T-cell (primary cell): ENCODE measurements at regions not wholly inside any gene's neighbourhood (a gene's known extent, or its start where the extent isn't known, plus 50 kb on each side); places are given as distances from the start of the nearest gene placed in this dataset.

Experiments
- ATAC-seq, 4 experiments: fragments of 200-7000 bp in 3 of 4; fragments of 150-1000 bp in 1 of 4; cut with Tn5 transposase; replicated peaks in 1 of 4; 1 replicate in 3 of 4; 2 replicates in 1 of 4; pipeline ENCODE4 v1.10.0; 2021; ENCODE audit warnings: moderate library complexity in 3 of 4, mild to moderate bottlenecking in 2 of 4, moderate number of reproducible peaks in 1 of 4
- CTCF ChIA-PET, 2 donors: fragments of 300-600 bp; sonication (Branson Sonifier 250); formaldehyde crosslinking; loops; one replicate each; lab custom pipeline; 2022; ENCODE audit warnings: antibody characterized with exemption in 2 of 2; lab: Charles Lee
- POLR2A ChIA-PET, 2 donors: fragments of 300-600 bp; sonication (Branson Sonifier 250); formaldehyde crosslinking; loops; one replicate each; lab custom pipeline; 2022; ENCODE audit warnings: antibody characterized with exemption in 2 of 2; lab: Charles Lee
- DNase-seq, 35 experiments: peaks; one replicate each; pipeline versions ENCODE4 v3.0.0 to v3.0.0-alpha.2; 2013 to 2023
- H3K27ac ChIP-seq: one replicate; pipeline ENCODE4 v1.5.1; 2013; ENCODE audit warnings: low read length
- H3K27me3 ChIP-seq, 2 experiments: replicated peaks in 1 of 2; 1 replicate in 1 of 2; 2 replicates in 1 of 2; pipeline versions ENCODE4 v1.6.1 to v1.7.0; 2013; ENCODE audit warnings: low read length in 1 of 2, mixed read lengths in 1 of 2; ENCODE audit not compliant: control insufficient read depth in 2 of 2, insufficient read depth in 2 of 2; ENCODE audit errors: extremely low read depth in 1 of 2
- H3K36me3 ChIP-seq, 2 donors: 1 replicate in 1 of 2; 2 replicates in 1 of 2; pipeline versions ENCODE4 v1.6.1 to v1.7.0; 2013; ENCODE audit warnings: low read length in 1 of 2; ENCODE audit not compliant: control insufficient read depth in 2 of 2, insufficient read depth in 1 of 2; ENCODE audit errors: extremely low read depth in 1 of 2
- H3K4me1 ChIP-seq, 2 experiments: 1 replicate in 1 of 2; 2 replicates in 1 of 2; pipeline versions ENCODE4 v1.6.1 to v1.7.0; 2013; ENCODE audit warnings: low read length in 2 of 2, mixed read lengths in 1 of 2; ENCODE audit not compliant: insufficient read depth in 2 of 2, control insufficient read depth in 1 of 2; ENCODE audit errors: extremely low read depth in 1 of 2
- H3K4me3 ChIP-seq, 2 donors: 1 replicate in 1 of 2; 2 replicates in 1 of 2; pipeline versions ENCODE4 v1.5.1 to v1.7.0; 2013; ENCODE audit warnings: mild to moderate bottlenecking in 2 of 2, low read length in 1 of 2, moderate library complexity in 1 of 2; ENCODE audit not compliant: control insufficient read depth in 1 of 2; ENCODE audit errors: extremely low read depth in 1 of 2
- H3K9me3 ChIP-seq: 2 replicates; pipeline ENCODE4 v1.7.0; 2013
- H3K27ac Mint-ChIP-seq, 2 donors: one replicate each; pipeline ENCODE4 v1.8.0; 2020 to 2021; ENCODE audit warnings: mild to moderate bottlenecking in 2 of 2, mixed read lengths in 2 of 2
- H3K27me3 Mint-ChIP-seq, 2 donors: one replicate each; pipeline ENCODE4 v1.8.0; 2021 to 2022; ENCODE audit warnings: mixed read lengths in 2 of 2
- H3K36me3 Mint-ChIP-seq: one replicate; pipeline ENCODE4 v1.8.0; 2021; ENCODE audit warnings: mixed read lengths
- H3K4me1 Mint-ChIP-seq, 3 donors: one replicate each; pipeline ENCODE4 v1.8.0; 2020 to 2022; ENCODE audit warnings: mixed read lengths in 3 of 3, mild to moderate bottlenecking in 1 of 3
- H3K4me3 Mint-ChIP-seq, 3 donors: one replicate each; pipeline ENCODE4 v1.8.0; 2020 to 2022; ENCODE audit warnings: mild to moderate bottlenecking in 3 of 3, mixed read lengths in 3 of 3, moderate library complexity in 3 of 3
- H3K9me3 Mint-ChIP-seq, 3 donors: one replicate each; pipeline ENCODE4 v1.8.0; 2020 to 2022; ENCODE audit warnings: mixed read lengths in 3 of 3
- WGBS: methylation state at CpG from one replicate; pipeline ENCODE4 v1.1.5; 2013; ENCODE audit warnings: missing lambda C conversion rate; ENCODE audit not compliant: insufficient coverage; 5-methylcytosine and 5-hydroxymethylcytosine counted together

DNA sequence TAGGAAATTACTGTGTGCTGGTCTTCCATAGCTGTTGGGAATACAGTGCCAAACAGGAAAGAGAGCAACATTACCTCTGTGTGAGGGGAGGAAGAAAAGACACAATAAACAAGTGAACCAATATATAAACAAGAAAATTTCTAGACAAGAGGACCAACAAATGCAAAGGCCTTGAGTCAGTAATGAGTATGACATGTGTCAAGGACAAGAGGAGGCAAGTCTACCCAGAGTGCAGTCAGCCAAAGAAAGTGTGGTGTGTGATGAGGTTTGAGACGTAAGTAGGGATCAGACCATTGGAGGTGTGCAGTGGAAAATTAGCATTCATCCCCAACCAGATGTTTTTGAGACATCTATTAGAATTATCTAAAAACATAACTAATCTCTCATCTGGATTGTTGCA lies 69.5 kb upstream of the CDH6 start:
- no peaks in the 10 kb centered on the region for H3K27me3 Mint-ChIP-seq
- ChIA-PET POLR2A (no interaction called here), CTCF (no interaction called here)
- no peak for ATAC-seq
- Histone ChIP-seq H3K36me3 (no peaks in the 10 kb centered on the region), H3K9me3 (no peaks in the 10 kb centered on the region), H3K4me1 (no peaks in the 10 kb centered on the region), H3K4me3 (no peak overlapping the region), H3K27me3 (no peaks in the 10 kb centered on the region), H3K27ac (no peak overlapping the region)
- no peak for DNase-seq
- no peaks in the 10 kb centered on the region for H3K36me3 Mint-ChIP-seq
- H3K27ac Mint-ChIP-seq: no peak overlapping the region
- no peaks in the 10 kb centered on the region for H3K4me1 Mint-ChIP-seq
- no peak overlapping the region for H3K4me3 Mint-ChIP-seq
- H3K9me3 Mint-ChIP-seq: peaks cover 0 to 25% (median 5%) of the 10 kb centered on the region in 3 donors
- no CpG with 5 or more reads among the region's 1 CpG for WGBS

GRCh38 chr5:31122998-31123951 lies 70.2 kb upstream of the CDH6 start:
- CTCF ChIA-PET: no interaction called here
- Mint-ChIP-seq H3K27me3 (no peaks in the 10 kb centered on the region), H3K9me3 (peaks cover 0 to 27% (median 5%) of the 10 kb centered on the region in 3 donors), H3K4me1 (no peaks in the 10 kb centered on the region), H3K4me3 (no peak overlapping the region), H3K27ac (no peak overlapping the region), H3K36me3 (no peaks in the 10 kb centered on the region)
- Histone ChIP-seq H3K36me3 (no peaks in the 10 kb centered on the region), H3K4me1 (no peaks in the 10 kb centered on the region), H3K27ac (no peak overlapping the region), H3K9me3 (no peaks in the 10 kb centered on the region), H3K27me3 (no peaks in the 10 kb centered on the region), H3K4me3 (no peak overlapping the region)
- no peak for DNase-seq
- WGBS: 91% methylated on average over 3 of the region's 4 CpGs
- POLR2A ChIA-PET: no interaction called here
- no peak for ATAC-seq

- Histone ChIP-seq H3K36me3 (no peaks in the 10 kb centered on the region), H3K27me3 (no peaks in the 10 kb centered on the region), H3K27ac (no peak overlapping the region), H3K9me3 (no peaks in the 10 kb centered on the region), H3K4me1 (no peaks in the 10 kb centered on the region), H3K4me3 (no peak overlapping the region)
- no peaks in the 10 kb centered on the region for H3K36me3 Mint-ChIP-seq
- CTCF ChIA-PET: no interaction called here
- no peak overlapping the region for H3K27ac Mint-ChIP-seq
- H3K4me3 Mint-ChIP-seq: no peak overlapping the region
- DNase-seq: no peak
- peaks cover 0 to 24% (median 0%) of the 10 kb centered on the region in 3 donors for H3K9me3 Mint-ChIP-seq
- WGBS: no CpG with 5 or more reads among the region's 2 CpGs
- H3K27me3 Mint-ChIP-seq: no peaks in the 10 kb centered on the region
- H3K4me1 Mint-ChIP-seq: no peaks in the 10 kb centered on the region
- POLR2A ChIA-PET: no interaction called here
- ATAC-seq: no peak
Observed at GRCh38 chr5:31121224-31121623, 72.3 kb upstream of the CDH6 start.

GRCh38 chr5:31120642-31120948 lies 72.9 kb upstream of the CDH6 start:
- H3K27ac ChIP-seq: no peak overlapping the region
- H3K4me1 ChIP-seq: no peaks in the 10 kb centered on the region
- no peak overlapping the region for H3K4me3 Mint-ChIP-seq
- no peaks in the 10 kb centered on the region for H3K27me3 Mint-ChIP-seq
- peaks cover 0 to 24% (median 0%) of the 10 kb centered on the region in 3 donors for H3K9me3 Mint-ChIP-seq
- ChIA-PET CTCF (no interaction called here), POLR2A (no interaction called here)
- H3K36me3 Mint-ChIP-seq: no peaks in the 10 kb centered on the region
- H3K4me3 ChIP-seq: no peak overlapping the region
- no peaks in the 10 kb centered on the region for H3K36me3 ChIP-seq
- no peaks in the 10 kb centered on the region for H3K9me3 ChIP-seq
- no peak overlapping the region for H3K27ac Mint-ChIP-seq
- DNase-seq: no peak
- no peaks in the 10 kb centered on the region for H3K27me3 ChIP-seq
- H3K4me1 Mint-ChIP-seq: no peaks in the 10 kb centered on the region
- 100% methylated on average over 1 of the region's 3 CpGs for WGBS
- ATAC-seq: no peak

GRCh38 chr5:31119938-31120641 lies 73.4 kb upstream of the CDH6 start:
- Mint-ChIP-seq H3K4me3 (no peak overlapping the region), H3K36me3 (no peaks in the 10 kb centered on the region), H3K4me1 (no peaks in the 10 kb centered on the region), H3K9me3 (peaks cover 0 to 24% (median 1%) of the 10 kb centered on the region in 3 donors), H3K27ac (no peak overlapping the region), H3K27me3 (no peaks in the 10 kb centered on the region)
- POLR2A ChIA-PET: no interaction called here
- Histone ChIP-seq H3K27ac (no peak overlapping the region), H3K9me3 (no peaks in the 10 kb centered on the region), H3K4me1 (no peaks in the 10 kb centered on the region), H3K36me3 (no peaks in the 10 kb centered on the region), H3K4me3 (no peak overlapping the region), H3K27me3 (no peaks in the 10 kb centered on the region)
- ATAC-seq: no peak
- DNase-seq: peak in 1 of 35 experiments; percentile 2
- CTCF ChIA-PET: no interaction called here
- WGBS: 71% methylated on average over 5 of the region's 7 CpGs

GRCh38 chr5:31116466-31117031 lies 76.9 kb upstream of the CDH6 start:
- no peak overlapping the region for H3K27ac ChIP-seq
- Mint-ChIP-seq H3K27ac (no peak overlapping the region), H3K9me3 (peaks cover 0 to 9% (median 4%) of the 10 kb centered on the region in 3 donors), H3K27me3 (no peaks in the 10 kb centered on the region), H3K4me3 (no peak overlapping the region), H3K4me1 (no peaks in the 10 kb centered on the region), H3K36me3 (no peaks in the 10 kb centered on the region)
- H3K27me3 ChIP-seq: no peaks in the 10 kb centered on the region
- H3K4me1 ChIP-seq: no peaks in the 10 kb centered on the region
- DNase-seq (no peak), ATAC-seq (no peak)
- H3K36me3 ChIP-seq: no peaks in the 10 kb centered on the region
- CTCF ChIA-PET: interaction anchor here in 1 of 2 donors (0.6 kb wide), 1 partner anchor 34 kb away, joined by 3 read pairs; no protein-coding TSS in a partner anchor
- POLR2A ChIA-PET: interaction anchor here in 1 of 2 donors (0.6 kb wide), 1 partner anchor 1350 kb away, joined by 6 read pairs; no protein-coding TSS in a partner anchor
- WGBS: 100% methylated on average over 1 of the region's 6 CpGs
- H3K4me3 ChIP-seq: no peak overlapping the region
- no peaks in the 10 kb centered on the region for H3K9me3 ChIP-seq
